HG02852 (cell line): ENCODE measurements at regions not wholly inside any gene's neighbourhood (a gene's known extent, or its start where the extent isn't known, plus 50 kb on each side); places are given as distances from the start of the nearest gene placed in this dataset.

Experiments
- ATAC-seq: cut with Tn5 transposase; IDR thresholded peaks from one replicate; pipeline ENCODE4 v1.9.1; 2021; ENCODE audit warnings: mild to moderate bottlenecking, moderate library complexity; ENCODE audit not compliant: unreplicated experiment

GRCh38 chr2:174022431-174022830 lies 57.3 kb upstream of the SP3 start:
- ATAC-seq: no peak

- peak; percentile 43 for ATAC-seq
Measured at GRCh38 chr2:174020926-174021662, 55.9 kb upstream of the SP3 start.

- no peak for ATAC-seq
Measured at GRCh38 chr2:174020026-174020425, 54.9 kb upstream of the SP3 start.

GRCh38 chr2:174016447-174016846 lies 51.3 kb upstream of the SP3 start:
- ATAC-seq: no peak

GRCh38 chr2:174015428-174015827 lies 50.3 kb upstream of the SP3 start:
- no peak for ATAC-seq
